GM18873 (cell line): ENCODE measurements at regions not wholly inside any gene's neighbourhood (a gene's known extent, or its start where the extent isn't known, plus 50 kb on each side); places are given as distances from the start of the nearest gene placed in this dataset.
A peak's percentile ranks its signal among the peaks of the same experiment; 100 is the strongest.
"Not testable (repeated sequence)": the region's sequence is repeated elsewhere in the genome, so short reads cannot be mapped to it uniquely, and the experiment has no call there.

Experiments used
- ATAC-seq: cut with Tn5 transposase; IDR thresholded peaks from one replicate; pipeline ENCODE4 v1.9.1; 2021; ENCODE audit warnings: mild to moderate bottlenecking, moderate library complexity, moderate number of reproducible peaks; ENCODE audit not compliant: unreplicated experiment, low FRiP score

DNA sequence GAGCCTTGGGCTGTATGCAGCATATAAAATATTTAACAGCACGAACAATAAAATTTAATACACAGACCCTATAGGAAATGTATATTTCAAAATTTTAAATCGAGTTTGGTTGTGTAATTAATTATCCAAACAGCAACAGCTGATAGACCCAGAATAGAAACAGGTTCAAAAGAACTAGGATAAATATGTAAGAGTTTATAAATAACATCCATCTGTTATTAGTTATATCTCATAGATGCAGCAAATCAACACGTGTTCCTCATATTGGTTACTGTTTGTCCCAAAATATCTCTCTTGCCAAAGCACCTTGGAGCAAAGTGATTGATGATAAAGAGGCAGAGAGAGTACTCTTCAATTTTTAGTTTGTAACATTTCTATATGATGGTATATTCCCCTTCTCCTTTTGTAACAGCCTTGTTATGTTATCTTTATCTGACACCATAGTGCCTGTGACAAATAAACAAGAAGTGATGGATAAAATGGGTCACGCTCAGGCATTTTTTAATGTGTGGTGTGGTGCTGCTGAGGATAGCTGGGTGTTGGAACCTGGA lies 260.6 kb upstream of the NBEA start:
- ATAC-seq = no peak

DNA sequence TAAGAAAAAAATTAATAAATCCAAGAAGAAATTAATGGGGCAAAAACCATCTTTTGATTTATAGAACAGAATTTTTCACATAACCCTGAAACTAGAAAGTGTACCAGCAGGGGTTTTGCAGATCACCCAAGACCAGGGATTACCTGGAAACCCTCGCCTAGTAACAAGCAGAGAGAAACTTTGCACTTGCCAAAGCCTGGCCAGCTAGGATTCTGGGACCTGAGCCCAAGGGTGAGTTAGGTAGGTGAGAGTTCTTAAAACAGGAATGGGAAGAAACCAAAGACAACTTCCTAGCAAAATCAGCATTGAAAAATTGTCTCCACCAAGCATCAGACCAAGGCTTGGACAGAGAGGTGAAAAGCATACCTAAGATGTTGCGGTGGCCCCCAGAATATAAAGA lies 247.0 kb upstream of the NBEA start:
- no peak for ATAC-seq

DNA sequence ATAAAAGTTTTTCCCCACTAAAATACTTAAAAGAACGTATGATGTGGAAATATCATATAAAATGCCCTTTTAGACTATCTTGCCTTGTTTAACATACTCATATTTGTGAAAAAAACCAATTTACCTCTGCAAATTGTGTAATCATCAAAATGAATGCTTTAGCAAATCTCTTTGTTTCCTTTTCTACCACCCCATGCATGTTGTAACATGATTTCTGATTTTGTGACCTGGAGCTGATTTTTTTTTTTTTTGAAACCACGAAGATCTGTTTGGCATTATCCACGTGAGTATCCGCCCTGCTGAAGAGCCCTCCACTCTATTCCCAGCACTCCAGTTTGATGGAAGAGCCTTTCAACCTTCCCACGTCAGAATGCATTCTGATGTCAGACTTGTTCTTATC lies 245.8 kb upstream of the NBEA start:
- ATAC-seq = no peak

DNA sequence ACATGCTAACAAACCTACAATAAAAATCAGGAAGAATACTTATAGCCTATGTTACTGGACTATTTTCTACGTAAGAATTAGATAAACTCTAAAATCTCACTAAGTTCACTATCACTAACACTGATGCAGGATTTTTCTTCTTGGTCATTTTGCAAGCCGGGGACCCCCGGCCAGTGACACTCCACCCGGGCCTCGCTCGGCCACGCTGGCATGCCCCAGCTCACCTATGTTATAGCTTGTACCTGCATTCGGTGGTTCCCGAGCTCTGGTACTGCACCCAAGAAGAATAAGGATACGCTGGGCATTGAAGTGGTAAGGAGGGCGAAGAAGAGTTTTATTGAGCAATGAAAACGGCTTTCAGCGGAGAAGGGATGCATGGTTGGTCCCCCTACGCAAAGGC lies 245.3 kb upstream of the NBEA start:
- no peak for ATAC-seq

DNA sequence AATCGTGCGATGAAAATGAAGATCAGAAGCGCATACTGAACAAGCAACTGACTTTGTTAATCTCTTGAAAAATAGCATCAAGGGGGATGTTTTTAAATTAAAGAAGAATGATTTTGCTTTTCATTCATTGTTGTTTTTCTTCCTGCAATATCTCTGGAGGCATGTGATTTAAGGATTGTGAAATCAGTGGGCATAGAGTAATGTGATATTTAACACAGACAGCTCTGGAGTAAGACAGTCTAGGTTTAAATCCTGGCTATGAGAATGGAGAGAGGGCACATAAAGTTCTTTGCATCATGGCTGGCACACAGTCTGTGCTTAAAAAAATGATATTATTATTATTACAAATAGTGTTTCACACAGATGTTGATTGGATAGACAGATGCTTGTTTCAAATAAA lies 243.1 kb upstream of the NBEA start:
- no peak for ATAC-seq

DNA sequence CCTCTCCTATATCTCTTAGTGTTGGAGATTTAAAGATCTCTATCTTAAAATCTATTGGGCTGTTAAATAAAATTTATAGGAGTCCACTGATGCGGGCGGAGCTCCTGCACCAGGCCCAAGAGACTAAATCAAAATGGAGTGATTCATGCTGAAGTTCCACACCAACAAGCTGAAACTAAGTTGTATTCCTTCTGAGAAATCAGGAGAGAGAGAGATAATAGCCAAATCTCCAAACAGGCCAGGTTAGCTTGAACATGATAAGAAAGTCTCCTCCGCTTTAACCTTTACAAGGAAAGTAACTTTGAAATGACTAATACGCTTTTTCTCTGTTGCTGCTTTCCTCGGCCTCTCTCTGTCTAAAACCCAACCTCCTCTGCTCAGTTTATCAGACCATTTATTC lies 241.9 kb upstream of the NBEA start:
- no peak for ATAC-seq

DNA sequence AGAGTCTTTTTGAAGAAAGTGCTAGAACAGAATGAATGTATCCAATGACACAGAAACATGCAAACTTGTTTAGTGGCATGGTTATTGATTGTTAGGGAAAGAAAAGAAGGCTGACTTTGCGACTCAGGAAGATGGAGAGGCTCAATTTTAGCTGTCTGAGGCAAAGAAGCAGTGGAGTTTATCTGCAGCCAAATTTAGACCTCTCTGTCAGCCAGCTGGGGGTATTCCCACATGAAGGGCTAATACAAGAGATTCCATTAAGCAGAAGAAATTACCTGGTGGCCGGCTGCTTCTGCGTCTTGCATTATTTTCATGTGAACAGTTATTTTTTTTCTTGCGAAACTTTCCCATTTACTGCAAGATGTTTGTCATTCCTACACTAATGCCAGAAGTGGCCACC lies 240.2 kb upstream of the NBEA start:
- no peak for ATAC-seq

DNA sequence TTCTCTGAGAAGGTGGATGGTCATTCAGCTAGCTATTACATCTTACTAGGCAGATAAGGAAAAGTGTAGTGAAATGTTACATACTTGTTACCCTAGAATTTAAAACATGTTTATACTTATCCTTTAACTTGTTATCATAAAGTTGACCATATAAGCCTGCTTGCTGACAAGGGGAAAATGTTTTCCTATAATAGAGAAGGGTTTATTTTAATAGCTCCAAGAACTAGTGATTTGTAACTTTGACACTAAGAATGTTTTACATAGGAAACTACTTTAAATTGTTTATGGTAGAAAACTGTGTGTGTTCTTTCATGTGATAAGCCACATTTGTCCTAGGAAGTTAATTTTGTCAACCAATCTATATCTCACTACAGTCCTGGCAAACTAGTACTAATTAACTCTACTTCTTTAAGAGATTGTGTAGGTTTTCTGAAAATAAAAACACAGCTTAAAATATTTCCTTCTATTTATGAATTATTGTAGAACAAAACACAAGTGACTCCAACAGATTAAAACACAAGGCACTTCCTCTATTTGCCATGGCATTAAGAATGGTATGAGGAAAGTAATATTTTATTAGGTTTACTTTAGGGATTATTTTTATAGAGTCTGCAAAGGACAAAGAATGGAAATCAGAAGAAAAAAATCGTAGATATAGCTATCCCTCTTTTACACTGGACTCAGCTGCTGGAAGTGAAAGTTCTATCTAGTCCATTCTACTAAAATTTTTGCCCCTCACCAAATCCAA lies 233.3 kb upstream of the NBEA start:
- no peak for ATAC-seq

DNA sequence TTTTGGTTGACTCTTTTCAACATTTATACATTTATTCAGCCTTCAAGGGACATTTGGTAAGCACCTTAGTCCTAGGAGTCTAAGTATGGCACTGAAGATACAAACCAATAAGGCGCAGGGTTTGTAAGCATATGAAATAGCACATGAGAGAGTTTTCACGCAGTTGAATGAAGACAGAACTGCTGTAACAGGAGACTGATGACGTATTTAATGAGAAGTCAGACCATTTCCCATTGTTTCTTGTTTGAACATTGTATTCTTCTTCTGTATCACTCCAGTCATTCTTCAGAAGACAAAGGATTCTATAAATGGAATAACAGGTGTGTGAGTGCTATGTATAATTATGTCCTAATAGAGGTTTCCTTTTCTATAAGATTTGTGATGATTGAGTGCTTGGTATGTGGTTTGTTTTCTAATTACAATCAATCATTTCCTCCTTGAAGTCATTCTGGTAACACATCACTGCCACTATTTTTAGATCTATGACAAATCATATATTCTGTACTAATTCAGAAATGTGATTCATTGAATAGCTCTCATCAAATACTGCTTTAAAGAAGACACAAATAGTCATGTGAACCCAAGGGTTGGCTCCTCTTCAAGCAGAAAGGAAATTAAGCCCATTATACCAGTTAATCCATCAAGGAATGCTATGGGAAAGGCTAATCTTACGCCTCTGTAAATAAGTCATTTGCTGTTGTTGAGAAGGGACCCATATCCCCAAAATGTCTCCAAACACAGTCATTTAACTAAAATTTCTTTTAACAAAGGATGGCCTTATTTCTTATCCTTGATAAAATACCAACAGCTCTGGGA lies 222.8 kb upstream of the NBEA start:
- ATAC-seq = no peak

DNA sequence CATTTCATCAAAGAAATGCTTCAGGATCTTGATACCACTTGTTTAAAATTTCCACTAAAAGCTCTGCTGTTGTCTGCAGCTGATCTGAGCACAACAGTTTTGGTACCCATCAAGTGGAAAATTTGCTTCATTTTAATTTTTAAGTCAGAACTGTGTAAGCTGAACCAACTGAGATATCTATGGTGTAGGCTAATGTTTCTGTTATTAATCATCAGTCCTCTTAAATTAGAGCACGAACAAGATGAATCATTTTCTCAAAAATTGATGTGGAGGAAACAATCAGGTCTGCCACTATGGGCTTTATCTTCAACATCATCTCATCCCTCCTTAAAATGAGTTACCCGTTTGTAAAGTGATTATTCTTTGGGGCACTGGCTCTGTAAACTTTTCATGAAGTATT lies 221.5 kb upstream of the NBEA start:
- no peak for ATAC-seq

DNA sequence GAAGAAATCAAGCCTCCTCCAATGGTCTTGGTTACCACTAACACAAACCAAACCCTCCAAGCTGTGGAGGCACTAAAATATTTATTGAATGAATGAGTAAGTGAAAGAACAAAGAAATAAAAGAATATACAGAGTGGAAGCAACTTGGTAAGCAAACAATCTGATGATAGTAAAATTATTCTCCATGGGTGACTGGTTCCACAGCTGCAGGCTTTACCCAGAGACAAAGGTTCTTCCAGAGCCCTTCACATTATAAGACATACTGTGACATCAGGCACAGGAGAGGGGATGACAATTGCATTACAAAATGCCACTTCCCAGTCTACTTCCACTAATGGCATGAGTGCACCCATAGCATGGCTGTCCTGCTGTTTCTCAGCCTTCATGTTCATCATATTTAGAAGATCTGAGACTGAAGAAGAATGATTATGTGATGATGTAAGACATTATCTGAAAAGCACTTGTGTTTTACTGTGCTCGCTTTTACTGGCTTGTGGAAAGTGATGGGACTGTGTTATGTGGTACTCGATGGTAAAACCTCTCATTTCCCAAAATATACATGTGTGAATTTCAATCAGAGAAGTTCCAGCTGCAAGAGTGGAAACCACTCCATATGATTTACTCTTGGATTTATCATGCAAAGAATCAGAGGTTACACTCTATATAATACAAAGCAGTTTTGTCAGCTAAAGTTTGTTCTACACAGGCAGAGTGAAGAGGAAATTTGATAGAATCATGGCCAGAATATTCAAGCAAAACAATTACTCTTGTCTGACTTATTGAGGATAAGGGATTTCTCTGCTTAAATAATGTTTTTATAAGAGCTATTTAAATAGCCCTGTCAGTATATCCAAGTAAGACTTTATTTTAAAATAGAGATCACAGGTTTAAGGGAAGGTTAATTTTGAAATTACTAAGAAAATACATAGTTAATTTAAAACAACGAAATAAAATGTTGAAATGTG lies 220.2 kb upstream of the NBEA start:
- ATAC-seq = no peak

DNA sequence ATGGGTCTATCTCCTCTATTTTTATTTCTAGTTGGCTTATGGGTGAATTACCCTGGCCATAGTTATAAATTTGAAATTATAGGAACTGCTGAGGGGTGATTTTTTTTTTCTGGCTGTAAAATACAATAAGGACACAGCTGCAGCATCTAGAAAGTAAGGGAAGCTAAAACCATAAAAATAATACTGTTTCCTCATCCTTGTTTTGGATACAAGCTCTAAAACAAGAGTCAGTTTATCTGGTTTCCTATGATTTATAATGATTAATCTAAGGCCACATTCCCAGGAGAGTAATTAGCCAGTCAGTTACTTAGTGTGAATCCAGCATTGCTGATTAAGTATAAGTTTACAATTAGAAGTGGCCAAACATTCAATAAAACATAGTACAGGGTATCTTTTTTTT lies 219.1 kb upstream of the NBEA start:
- ATAC-seq = no peak

DNA sequence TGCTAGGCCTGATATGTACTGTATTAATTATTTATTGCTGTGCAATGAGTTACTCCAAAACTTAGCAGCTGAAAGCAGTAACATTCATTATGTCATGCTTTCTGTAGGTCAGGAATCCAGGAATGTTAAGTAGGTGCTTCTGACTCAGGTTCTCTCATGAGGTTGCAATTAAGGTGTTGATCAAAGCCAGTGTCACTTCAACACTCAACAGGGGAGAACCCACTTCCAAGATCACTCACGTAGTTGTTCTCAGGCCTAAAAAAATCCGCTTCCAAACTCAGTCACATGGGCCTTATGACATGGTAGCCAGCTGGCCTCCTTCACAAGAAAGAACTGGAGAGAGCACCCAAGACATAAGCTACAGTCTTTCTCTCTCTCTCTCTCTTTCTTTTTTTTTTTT lies 211.1 kb upstream of the NBEA start:
- no peak for ATAC-seq

DNA sequence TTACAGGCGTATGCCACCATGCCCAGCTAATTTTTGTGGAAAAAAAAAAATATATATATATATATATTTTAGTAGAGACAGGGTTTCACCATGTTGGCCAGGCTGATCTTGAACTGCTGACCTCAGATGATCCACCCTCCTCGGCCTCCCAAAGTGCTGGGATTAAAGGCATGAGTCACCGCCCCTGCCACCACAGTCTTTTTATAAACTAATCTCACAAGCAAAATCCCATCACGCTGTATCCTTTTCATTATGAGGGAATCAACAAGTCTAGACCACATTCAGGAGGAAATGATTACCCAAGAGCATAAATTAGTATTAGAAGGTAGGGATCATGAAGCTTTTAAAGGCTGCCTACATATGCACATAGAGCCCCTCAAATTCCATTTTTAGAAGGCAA lies 210.6 kb upstream of the NBEA start:
- no peak for ATAC-seq

DNA sequence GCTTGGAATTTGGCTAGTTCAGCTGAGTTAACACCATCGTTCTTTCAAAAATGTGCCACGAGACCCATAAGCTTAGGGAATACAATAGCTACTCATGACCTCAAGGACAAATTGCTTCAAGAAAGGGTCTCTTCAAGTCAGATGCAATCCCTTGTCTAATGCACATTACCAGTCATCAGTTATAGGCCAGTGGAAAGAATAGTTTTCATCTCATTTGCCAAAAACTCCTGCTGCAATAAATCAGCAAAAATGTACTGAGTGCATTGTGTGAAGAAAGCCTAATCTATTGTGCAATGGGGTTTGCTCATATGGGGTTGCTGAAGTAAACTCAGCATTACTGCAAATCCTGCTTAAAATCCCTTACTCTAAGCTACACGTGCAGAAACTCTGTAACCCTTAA lies 208.3 kb upstream of the NBEA start:
- no peak for ATAC-seq

DNA sequence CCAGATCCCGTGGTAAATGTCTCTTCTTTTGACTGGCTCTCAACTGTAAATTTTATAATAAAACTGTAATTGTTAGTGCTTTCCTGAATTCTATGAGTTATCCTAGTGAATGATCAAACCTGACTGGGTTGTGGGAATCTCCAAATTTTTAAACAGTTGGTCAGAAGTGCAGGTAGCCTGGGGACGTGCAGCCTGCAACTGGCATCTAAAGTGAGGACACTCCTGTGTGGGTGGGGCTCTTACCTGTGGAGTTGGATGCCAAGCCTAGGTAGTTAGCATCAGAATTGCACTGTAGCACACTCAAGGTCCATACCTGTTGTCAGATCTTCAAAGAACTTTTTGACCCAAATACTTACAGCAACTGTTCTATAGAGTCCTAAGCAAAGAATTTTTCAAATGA lies 207.1 kb upstream of the NBEA start:
- ATAC-seq = no peak

DNA sequence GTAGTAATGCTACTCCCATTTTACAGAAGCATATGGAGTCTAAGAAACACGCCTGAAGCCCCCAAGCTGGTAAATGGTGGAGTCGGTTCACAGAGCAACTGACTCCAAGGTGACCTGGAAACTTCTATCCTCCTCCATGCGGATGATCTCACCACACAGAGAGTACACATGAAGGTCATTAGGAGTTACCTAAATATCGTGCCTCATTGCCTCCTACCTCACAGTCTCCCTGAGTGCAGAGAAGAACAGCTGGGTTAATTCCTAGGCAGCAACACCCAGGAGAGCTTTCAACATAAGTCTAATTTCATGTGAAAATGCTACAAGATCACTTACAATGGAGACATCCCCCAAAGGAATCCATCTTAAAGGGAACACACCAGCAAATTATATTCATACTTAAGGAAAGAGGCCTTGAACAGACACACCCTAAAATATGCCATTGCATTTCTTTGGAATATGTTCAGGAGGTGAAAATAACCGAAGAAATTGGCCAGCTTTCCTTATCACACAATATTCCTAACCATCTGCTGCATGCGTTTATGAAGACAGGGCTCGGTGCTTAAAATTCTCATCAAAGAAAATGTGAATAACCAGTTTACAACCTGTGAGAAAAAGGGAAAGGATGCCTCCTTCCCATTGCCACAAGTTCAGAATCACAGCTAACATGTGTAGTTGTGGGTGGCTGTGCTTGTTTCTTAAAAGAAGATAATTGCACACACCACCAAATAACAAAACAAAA lies 203.6 kb upstream of the NBEA start:
- no peak for ATAC-seq

DNA sequence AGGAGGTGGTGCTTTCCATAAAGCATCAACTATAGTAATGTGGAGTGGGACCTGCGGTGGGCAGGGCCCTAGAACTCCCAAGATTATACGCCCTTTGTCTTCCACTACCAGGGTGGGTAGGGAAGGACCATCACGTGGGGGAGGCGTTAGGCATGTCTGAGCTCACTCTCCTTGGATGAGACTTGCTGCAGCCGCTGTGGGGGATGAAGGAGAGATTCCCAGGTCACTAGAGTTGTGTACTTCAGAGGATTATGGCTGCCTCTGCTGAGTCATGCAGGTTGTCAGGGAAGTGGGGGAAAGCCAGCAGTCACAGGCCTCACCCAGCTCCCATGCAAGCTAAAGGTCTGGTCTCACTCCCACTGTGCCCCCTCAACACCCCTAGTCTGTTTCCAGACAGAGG lies 195.0 kb upstream of the NBEA start:
- not testable (repeated sequence) for ATAC-seq

DNA sequence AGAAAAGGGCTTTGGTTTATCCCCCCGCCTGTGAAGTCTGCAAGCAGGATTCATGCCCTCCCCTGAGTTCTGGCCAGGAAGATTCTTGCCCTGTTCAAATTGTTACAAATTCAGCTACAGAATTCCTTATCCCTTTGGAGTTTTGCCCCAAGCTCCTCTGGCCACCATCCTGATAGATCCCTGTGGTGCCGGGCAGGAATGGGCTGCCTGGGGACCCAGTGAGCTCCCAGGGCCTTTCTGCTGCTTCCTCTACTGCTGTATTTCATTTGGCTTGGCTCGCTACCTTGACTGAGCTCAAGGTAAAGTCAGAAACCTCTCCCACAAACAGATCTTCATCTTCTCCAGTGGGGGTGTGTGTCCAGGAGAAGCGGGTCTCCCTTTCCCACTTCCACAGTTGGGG lies 194.6 kb upstream of the NBEA start:
- no peak for ATAC-seq

DNA sequence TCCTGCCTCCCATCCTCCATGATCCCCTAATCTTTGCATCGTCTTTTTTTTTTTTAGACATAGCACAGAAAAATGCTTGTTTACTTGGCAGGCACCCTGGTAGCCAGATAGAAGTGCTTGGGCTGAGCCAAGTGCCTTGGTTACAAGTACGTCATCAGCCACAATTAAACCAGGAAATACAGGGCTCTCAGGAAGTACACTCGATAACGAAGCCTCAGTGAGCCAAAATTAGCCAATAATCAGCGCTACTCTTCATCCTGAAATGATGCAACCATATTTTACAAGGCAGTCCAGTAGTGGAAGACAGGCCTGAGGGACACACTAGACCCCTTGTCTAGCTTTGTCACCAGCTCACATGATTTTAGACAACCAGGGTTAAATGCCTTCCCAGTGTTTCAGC lies 194.0 kb upstream of the NBEA start:
- peak; percentile 35 for ATAC-seq
